ENCODE measurements at regions not wholly inside any gene's neighbourhood (a gene's known extent, or its start where the extent isn't known, plus 50 kb on each side); places are given as distances from the start of the nearest gene placed in this dataset.

GRCh38 chr5:57831090-57831489 lies 348.5 kb upstream of the ACTBL2 start:
- Histone ChIP-seq H3K27me3 (no peaks in the 10 kb centered on the region), H3K27ac (no peak overlapping the region), H3K36me3 (no peaks in the 10 kb centered on the region), H3K9me3 (no peaks in the 10 kb centered on the region), H3K4me3 (no peak overlapping the region), H3K4me1 (no peaks in the 10 kb centered on the region)
- no peak for DNase-seq (ENCODE audit: low spot score in 2 of 2)
- TF ChIP-seq POLR2A (IDR thresholded peaks at IDR 0.05) = no peak
- intact Hi-C loops (cut with DNase I; ENCODE audit: low total_unique reads) = no loop called here

- intact Hi-C loops (cut with DNase I; ENCODE audit: low total_unique reads) = no loop called here
- no peak for TF ChIP-seq POLR2AphosphoS5 (IDR thresholded peaks at IDR 0.05)
- no peak for TF ChIP-seq POLR2A (IDR thresholded peaks at IDR 0.05)
- no peak for TF ChIP-seq CTCF (IDR thresholded peaks at IDR 0.05)
- Histone ChIP-seq H3K36me3 (no peaks in the 10 kb centered on the region), H3K4me3 (no peak overlapping the region), H3K27me3 (no peaks in the 10 kb centered on the region), H3K4me1 (no peaks in the 10 kb centered on the region), H3K27ac (no peak overlapping the region), H3K9me3 (no peaks in the 10 kb centered on the region)
- no peak for DNase-seq (ENCODE audit: low spot score in 2 of 2)
Measured at GRCh38 chr5:57828221-57828620, 345.6 kb upstream of the ACTBL2 start.

- no peak overlapping the region for H3K4me3 ChIP-seq
- TF ChIP-seq POLR2AphosphoS5 (IDR thresholded peaks at IDR 0.05) = no peak
- no peak for TF ChIP-seq POLR2A (IDR thresholded peaks at IDR 0.05)
- no peak for TF ChIP-seq CTCF (IDR thresholded peaks at IDR 0.05)
- intact Hi-C loops (cut with DNase I; ENCODE audit: low total_unique reads) = no loop called here
- DNase-seq (ENCODE audit: low spot score in 2 of 2) = no peak
- H3K9me3 ChIP-seq = no peaks in the 10 kb centered on the region
- no peaks in the 10 kb centered on the region for H3K4me1 ChIP-seq
- H3K36me3 ChIP-seq = no peaks in the 10 kb centered on the region
- H3K27ac ChIP-seq = no peak overlapping the region
- H3K27me3 ChIP-seq = no peaks in the 10 kb centered on the region
Measured at GRCh38 chr5:57825031-57825686, 342.5 kb upstream of the ACTBL2 start.

- no peaks in the 10 kb centered on the region for H3K27me3 ChIP-seq
- TF ChIP-seq CTCF (IDR thresholded peaks at IDR 0.05) = no peak
- no peak for TF ChIP-seq POLR2A (IDR thresholded peaks at IDR 0.05)
- TF ChIP-seq POLR2AphosphoS5 (IDR thresholded peaks at IDR 0.05) = no peak
- no peaks in the 10 kb centered on the region for H3K36me3 ChIP-seq
- no peak for DNase-seq (ENCODE audit: low spot score in 2 of 2)
- H3K9me3 ChIP-seq = no peaks in the 10 kb centered on the region
- no peak overlapping the region for H3K27ac ChIP-seq
- no peaks in the 10 kb centered on the region for H3K4me1 ChIP-seq
- H3K4me3 ChIP-seq = no peak overlapping the region
- intact Hi-C loops (cut with DNase I; ENCODE audit: low total_unique reads) = no loop called here
Measured at GRCh38 chr5:57824623-57825022, 342.0 kb upstream of the ACTBL2 start.

GRCh38 chr5:57824047-57824446 lies 341.4 kb upstream of the ACTBL2 start:
- no peaks in the 10 kb centered on the region for H3K36me3 ChIP-seq
- no peak overlapping the region for H3K27ac ChIP-seq
- H3K4me3 ChIP-seq = no peak overlapping the region
- intact Hi-C loops (cut with DNase I; ENCODE audit: low total_unique reads) = no loop called here
- no peak for TF ChIP-seq POLR2A (IDR thresholded peaks at IDR 0.05)
- TF ChIP-seq POLR2AphosphoS5 (IDR thresholded peaks at IDR 0.05) = no peak
- no peak for TF ChIP-seq CTCF (IDR thresholded peaks at IDR 0.05)
- no peaks in the 10 kb centered on the region for H3K27me3 ChIP-seq
- no peaks in the 10 kb centered on the region for H3K9me3 ChIP-seq
- H3K4me1 ChIP-seq = no peaks in the 10 kb centered on the region
- no peak for DNase-seq (ENCODE audit: low spot score in 2 of 2)

- intact Hi-C loops (cut with DNase I; ENCODE audit: low total_unique reads) = no loop called here
- H3K27ac ChIP-seq = no peak overlapping the region
- H3K36me3 ChIP-seq = no peaks in the 10 kb centered on the region
- H3K4me1 ChIP-seq = no peaks in the 10 kb centered on the region
- no peaks in the 10 kb centered on the region for H3K9me3 ChIP-seq
- no peak for TF ChIP-seq POLR2A (IDR thresholded peaks at IDR 0.05)
- TF ChIP-seq POLR2AphosphoS5 (IDR thresholded peaks at IDR 0.05) = no peak
- TF ChIP-seq CTCF (IDR thresholded peaks at IDR 0.05) = no peak
- no peak for DNase-seq (ENCODE audit: low spot score in 2 of 2)
- no peak overlapping the region for H3K4me3 ChIP-seq
- no peaks in the 10 kb centered on the region for H3K27me3 ChIP-seq
Measured at GRCh38 chr5:57822651-57823050, 340.0 kb upstream of the ACTBL2 start.

All from breast epithelium (tissue), 4 donors.